ENCODE measurements at regions not wholly inside any gene's neighbourhood (a gene's known extent, or its start where the extent isn't known, plus 50 kb on each side); places are given as distances from the start of the nearest gene placed in this dataset.

GRCh38 chr16:77549876-77550275, 115.0 kb upstream of the ADAMTS18 start:
- H3K4me3 ChIP-seq (ENCODE audit: low read depth, low read length, poor library complexity, severe bottlenecking): no peak overlapping the region
- TF ChIP-seq, protein P1, sequence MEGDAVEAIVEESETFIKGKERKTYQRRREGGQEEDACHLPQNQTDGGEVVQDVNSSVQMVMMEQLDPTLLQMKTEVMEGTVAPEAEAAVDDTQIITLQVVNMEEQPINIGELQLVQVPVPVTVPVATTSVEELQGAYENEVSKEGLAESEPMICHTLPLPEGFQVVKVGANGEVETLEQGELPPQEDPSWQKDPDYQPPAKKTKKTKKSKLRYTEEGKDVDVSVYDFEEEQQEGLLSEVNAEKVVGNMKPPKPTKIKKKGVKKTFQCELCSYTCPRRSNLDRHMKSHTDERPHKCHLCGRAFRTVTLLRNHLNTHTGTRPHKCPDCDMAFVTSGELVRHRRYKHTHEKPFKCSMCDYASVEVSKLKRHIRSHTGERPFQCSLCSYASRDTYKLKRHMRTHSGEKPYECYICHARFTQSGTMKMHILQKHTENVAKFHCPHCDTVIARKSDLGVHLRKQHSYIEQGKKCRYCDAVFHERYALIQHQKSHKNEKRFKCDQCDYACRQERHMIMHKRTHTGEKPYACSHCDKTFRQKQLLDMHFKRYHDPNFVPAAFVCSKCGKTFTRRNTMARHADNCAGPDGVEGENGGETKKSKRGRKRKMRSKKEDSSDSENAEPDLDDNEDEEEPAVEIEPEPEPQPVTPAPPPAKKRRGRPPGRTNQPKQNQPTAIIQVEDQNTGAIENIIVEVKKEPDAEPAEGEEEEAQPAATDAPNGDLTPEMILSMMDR (IDR thresholded peaks at IDR 0.05; ENCODE audit: low read length): no peak
- no peak for TF ChIP-seq EZH2 (IDR thresholded peaks at IDR 0.05; ENCODE audit: borderline replicate concordance, low read length)
- no peak overlapping the region for H2AFZ ChIP-seq (ENCODE audit: low read length)
- H3K9me2 ChIP-seq (ENCODE audit: low read depth, low read length): no peaks in the 10 kb centered on the region
- H3K9me3 ChIP-seq (ENCODE audit: low read length): no peaks in the 10 kb centered on the region
- no peak overlapping the region for H3K27ac ChIP-seq (ENCODE audit: low read depth, low read length, poor library complexity, severe bottlenecking)
- no peaks in the 10 kb centered on the region for H3K36me3 ChIP-seq (ENCODE audit: insufficient read depth, low read length)
- H3F3A ChIP-seq (ENCODE audit: insufficient read depth, low read length): no peaks in the 10 kb centered on the region
- H3K4me2 ChIP-seq (ENCODE audit: low read length): no peak overlapping the region
- no peaks in the 10 kb centered on the region for H4K20me1 ChIP-seq (ENCODE audit: insufficient read depth, low read length)
- no peak overlapping the region for H3K9ac ChIP-seq (ENCODE audit: low read length)
- no peaks in the 10 kb centered on the region for H3K27me3 ChIP-seq (ENCODE audit: insufficient read depth, low read length)
- no peaks in the 10 kb centered on the region for H3K4me1 ChIP-seq (ENCODE audit: insufficient read depth, low read length, severe bottlenecking)
- no peaks in the 10 kb centered on the region for H3K79me2 ChIP-seq (ENCODE audit: insufficient read depth, low read length)

DNA sequence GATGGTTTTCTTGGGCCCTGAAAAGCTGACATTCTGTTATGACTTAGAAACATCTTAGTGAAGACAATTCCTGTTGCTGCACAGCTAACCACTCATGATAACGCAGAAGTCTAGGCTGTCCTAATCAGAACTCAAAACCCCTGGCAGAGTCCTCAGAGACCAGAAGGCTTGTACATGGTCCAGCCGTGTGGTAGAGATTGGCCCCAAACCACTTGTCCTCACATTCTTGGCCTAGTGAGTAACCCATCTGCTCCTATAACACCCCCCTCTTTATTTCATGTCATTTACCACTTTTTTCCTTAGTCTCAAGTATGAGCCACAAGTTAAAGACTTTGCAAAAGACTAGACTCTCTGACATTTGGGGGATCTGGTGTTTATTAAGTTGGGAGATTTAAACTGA, 116.5 kb upstream of the ADAMTS18 start:
- Histone ChIP-seq H3K27me3 (ENCODE audit: insufficient read depth, low read length) (no peaks in the 10 kb centered on the region), H3K4me2 (ENCODE audit: low read length) (no peak overlapping the region), H2AFZ (ENCODE audit: low read length) (no peak overlapping the region), H3K4me1 (ENCODE audit: insufficient read depth, low read length, severe bottlenecking) (no peaks in the 10 kb centered on the region), H3K9me2 (ENCODE audit: low read depth, low read length) (no peaks in the 10 kb centered on the region), H3K4me3 (ENCODE audit: low read depth, low read length, poor library complexity, severe bottlenecking) (no peak overlapping the region), H3K9ac (ENCODE audit: low read length) (no peak overlapping the region), H3F3A (ENCODE audit: insufficient read depth, low read length) (no peaks in the 10 kb centered on the region), H3K79me2 (ENCODE audit: insufficient read depth, low read length) (no peaks in the 10 kb centered on the region), H3K27ac (ENCODE audit: low read depth, low read length, poor library complexity, severe bottlenecking) (no peak overlapping the region), H3K9me3 (ENCODE audit: low read length) (no peaks in the 10 kb centered on the region), H3K36me3 (ENCODE audit: insufficient read depth, low read length) (no peaks in the 10 kb centered on the region), H4K20me1 (ENCODE audit: insufficient read depth, low read length) (no peaks in the 10 kb centered on the region)
- TF ChIP-seq, protein P1 (IDR thresholded peaks at IDR 0.05; ENCODE audit: low read length): no peak
- no peak for TF ChIP-seq EZH2 (IDR thresholded peaks at IDR 0.05; ENCODE audit: borderline replicate concordance, low read length)

DNA sequence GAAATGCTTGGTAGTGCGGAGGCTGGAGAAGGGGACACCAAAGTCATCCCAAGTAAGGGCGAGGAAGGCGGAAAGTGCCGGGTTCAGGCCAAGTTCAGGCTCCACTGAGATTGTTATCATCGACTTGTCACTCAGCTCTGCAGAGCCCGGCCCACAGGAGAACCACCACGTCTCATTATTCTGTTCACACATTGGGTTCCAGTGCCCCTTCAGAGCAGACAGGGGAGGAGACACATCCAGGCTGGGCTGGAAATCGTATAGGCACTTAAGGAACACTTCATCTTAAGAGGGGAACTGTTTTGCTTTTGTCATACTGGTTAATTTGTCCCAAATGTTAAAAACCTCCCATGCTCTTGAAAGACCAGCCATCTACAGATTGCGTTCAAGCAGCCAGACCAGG, 118.3 kb upstream of the ADAMTS18 start:
- Histone ChIP-seq H3F3A (ENCODE audit: insufficient read depth, low read length) (no peaks in the 10 kb centered on the region), H3K9me3 (ENCODE audit: low read length) (no peaks in the 10 kb centered on the region), H4K20me1 (ENCODE audit: insufficient read depth, low read length) (no peaks in the 10 kb centered on the region), H3K9me2 (ENCODE audit: low read depth, low read length) (no peaks in the 10 kb centered on the region), H3K9ac (ENCODE audit: low read length) (no peak overlapping the region), H3K4me3 (ENCODE audit: low read depth, low read length, poor library complexity, severe bottlenecking) (no peak overlapping the region), H3K27ac (ENCODE audit: low read depth, low read length, poor library complexity, severe bottlenecking) (no peak overlapping the region), H3K4me1 (ENCODE audit: insufficient read depth, low read length, severe bottlenecking) (no peaks in the 10 kb centered on the region), H3K27me3 (ENCODE audit: insufficient read depth, low read length) (no peaks in the 10 kb centered on the region), H2AFZ (ENCODE audit: low read length) (no peak overlapping the region), H3K79me2 (ENCODE audit: insufficient read depth, low read length) (no peaks in the 10 kb centered on the region), H3K4me2 (ENCODE audit: low read length) (no peak overlapping the region), H3K36me3 (ENCODE audit: insufficient read depth, low read length) (no peaks in the 10 kb centered on the region)
- TF ChIP-seq, protein P1 (IDR thresholded peaks at IDR 0.05; ENCODE audit: low read length): no peak
- no peak for TF ChIP-seq EZH2 (IDR thresholded peaks at IDR 0.05; ENCODE audit: borderline replicate concordance, low read length)
